GM21717 (cell line): ENCODE measurements at regions not wholly inside any gene's neighbourhood (a gene's known extent, or its start where the extent isn't known, plus 50 kb on each side); places are given as distances from the start of the nearest gene placed in this dataset.

Experiments used
- ATAC-seq: cut with Tn5 transposase; IDR thresholded peaks from one replicate; pipeline ENCODE4 v1.9.1; 2021; ENCODE audit warnings: mild to moderate bottlenecking, moderate library complexity; ENCODE audit not compliant: unreplicated experiment

- ATAC-seq, result no peak
Observed at GRCh38 chr4:58216461-58216860, 1106.3 kb upstream of the IGFBP7 start.

- ATAC-seq, result no peak
Observed at GRCh38 chr4:58214376-58214775, 1104.2 kb upstream of the IGFBP7 start.

- no peak for ATAC-seq
Observed at GRCh38 chr4:58209551-58209950, 1099.4 kb upstream of the IGFBP7 start.

GRCh38 chr4:58209001-58209400 lies 1098.8 kb upstream of the IGFBP7 start:
- ATAC-seq, result no peak

GRCh38 chr4:58205446-58206235 lies 1095.5 kb upstream of the IGFBP7 start:
- ATAC-seq, result no peak

- no peak for ATAC-seq
Observed at GRCh38 chr4:58192217-58192616, 1082.0 kb upstream of the IGFBP7 start.

- no peak for ATAC-seq
Observed at GRCh38 chr4:58191109-58191508, 1080.9 kb upstream of the IGFBP7 start.

- no peak for ATAC-seq
Observed at GRCh38 chr4:58188316-58188715, 1078.1 kb upstream of the IGFBP7 start.

GRCh38 chr4:58175024-58175423 lies 1064.8 kb upstream of the IGFBP7 start:
- ATAC-seq, result no peak

- ATAC-seq, result no peak
Observed at GRCh38 chr4:58166490-58166889, 1056.3 kb upstream of the IGFBP7 start.

- ATAC-seq, result no peak
Observed at GRCh38 chr4:58163156-58163555, 1053.0 kb upstream of the IGFBP7 start.

- ATAC-seq, result no peak
Observed at GRCh38 chr4:58149404-58150085, 1039.4 kb upstream of the IGFBP7 start.

GRCh38 chr4:58144721-58145120 lies 1034.5 kb upstream of the IGFBP7 start:
- no peak for ATAC-seq

- ATAC-seq, result no peak
Observed at GRCh38 chr4:58138786-58139668, 1028.8 kb upstream of the IGFBP7 start.

- no peak for ATAC-seq
Observed at GRCh38 chr4:58136604-58137003, 1026.4 kb upstream of the IGFBP7 start.

GRCh38 chr4:58127680-58128079 lies 1017.5 kb upstream of the IGFBP7 start:
- ATAC-seq, result no peak

- ATAC-seq, result no peak
Observed at GRCh38 chr4:58119298-58119697, 1009.1 kb upstream of the IGFBP7 start.

GRCh38 chr4:58113126-58113525 lies 1002.9 kb upstream of the IGFBP7 start:
- ATAC-seq, result no peak

- ATAC-seq, result no peak
Observed at GRCh38 chr4:58111818-58112217, 1001.6 kb upstream of the IGFBP7 start.

GRCh38 chr4:58093352-58093751 lies 983.2 kb upstream of the IGFBP7 start:
- no peak for ATAC-seq

- ATAC-seq, result no peak
Observed at GRCh38 chr4:58090539-58090938, 980.4 kb upstream of the IGFBP7 start.
